Esophagus squamous epithelium (tissue), 5 donors: ENCODE measurements at regions not wholly inside any gene's neighbourhood (a gene's known extent, or its start where the extent isn't known, plus 50 kb on each side); places are given as distances from the start of the nearest gene placed in this dataset.

Experiments used
- DNase-seq: peaks from one replicate; lab custom pipeline; 2025; lab: John Stamatoyannopoulos, UW
- H3K27ac ChIP-seq, 4 donors: fragments of 200-600 bp; sonication (generic); one replicate each; pipeline ENCODE4 v1.5.1; 2016 to 2019; ENCODE audit warnings: mild to moderate bottlenecking in 1 of 4
- H3K27me3 ChIP-seq, 4 donors: fragments of 200-600 bp; sonication (generic); 1 replicate in 3 of 4; 2 replicates in 1 of 4; pipeline versions ENCODE4 v1.5.1 to v1.6.0; 2017 to 2021; ENCODE audit warnings: antibody characterized with exemption in 1 of 4
- H3K36me3 ChIP-seq, 3 donors: fragments of 200-600 bp; sonication (generic); one replicate each; pipeline ENCODE4 v1.5.1; 2016 to 2019
- H3K4me1 ChIP-seq, 3 donors: fragments of 200-600 bp; sonication (generic); one replicate each; pipeline ENCODE4 v1.5.1; 2017 to 2019
- H3K4me3 ChIP-seq, 4 donors: fragments of 200-600 bp; sonication (generic); 1 replicate in 3 of 4; 2 replicates in 1 of 4; pipeline ENCODE4 v1.5.1; 2016 to 2019; ENCODE audit warnings: mild to moderate bottlenecking in 2 of 4, moderate library complexity in 1 of 4
- H3K9me3 ChIP-seq, 3 donors: fragments of 200-600 bp; sonication (generic); one replicate each; pipeline ENCODE4 v1.5.1; 2016 to 2019
- POLR2A ChIP-seq, 4 donors: fragments of 450-650 bp; IDR thresholded peaks; one replicate each; pipeline ENCODE4 v1.6.1; 2017; ENCODE audit warnings: antibody characterized with exemption in 4 of 4, mild to moderate bottlenecking in 4 of 4, moderate library complexity in 3 of 4
- WGBS, 2 donors: methylation state at CpG; one replicate each; pipeline ENCODE4 v1.1.5; 2018; 5-methylcytosine and 5-hydroxymethylcytosine counted together
- intact Hi-C: fragments of 100-400 bp; cut with DNase I; formaldehyde crosslinking; loops from one replicate; pipeline ENCODE4 v1.15.0; 2022
- TF ChIP-seq, protein P1 (sequence below), 6 experiments: fragments of 450-650 bp in 4 of 6; fragments of 200-600 bp in 2 of 6; sonication (generic) in 2 of 6; IDR thresholded peaks; one replicate each; pipeline ENCODE4 v1.5.1; 2016 to 2019; ENCODE audit warnings: antibody characterized with exemption in 6 of 6, mild to moderate bottlenecking in 4 of 6, moderate library complexity in 4 of 6
- donor health status: DM: yes; HTN: yes; CAD: no.

DNA sequence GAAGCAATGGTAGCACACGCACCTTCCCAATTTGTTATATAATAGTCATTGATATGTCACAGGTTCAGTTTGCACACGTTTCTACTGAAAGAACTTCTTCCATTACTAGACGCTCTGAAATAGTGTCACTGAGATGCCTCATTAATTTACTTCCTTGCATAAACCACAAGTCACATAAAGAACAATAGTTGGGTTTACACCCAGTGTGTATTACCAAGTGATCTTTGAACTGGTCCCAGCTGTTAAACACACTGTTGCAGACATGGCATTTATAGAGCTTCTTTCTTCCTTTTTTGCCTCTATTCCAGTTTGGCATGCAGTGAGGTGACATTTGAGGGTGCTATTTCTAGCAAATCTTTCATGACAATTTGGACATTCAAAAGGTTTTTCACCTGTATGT is 245.3 kb downstream of the EPM2A start:
- no peaks in the 10 kb centered on the region for H3K36me3 ChIP-seq

DNA sequence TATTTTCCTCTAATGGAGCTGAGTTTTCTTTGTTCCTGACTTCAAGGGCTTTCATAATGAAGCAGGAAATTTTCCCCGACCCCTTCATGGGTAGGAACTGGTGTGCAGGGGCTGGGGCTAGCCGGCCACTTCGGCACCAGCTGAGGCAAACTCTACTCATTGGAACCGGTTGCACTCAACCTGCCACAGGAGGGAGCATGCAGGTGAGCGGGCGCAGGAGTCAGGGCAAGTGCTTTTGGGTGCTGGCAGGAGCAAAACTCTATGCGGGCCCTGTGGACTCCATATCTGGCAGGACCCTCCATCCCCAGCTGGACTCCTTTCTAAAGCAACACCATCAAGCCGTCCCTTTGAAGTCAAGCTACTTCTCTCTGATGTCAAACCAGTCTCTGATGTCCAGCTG is 244.2 kb downstream of the EPM2A start:
- DNase-seq: no peak
- H3K27me3 ChIP-seq: no peaks in the 10 kb centered on the region
- H3K27ac ChIP-seq: no peak overlapping the region
- WGBS, 2 donors: 32 to 84% methylated on average over 3 to 4 of the region's 8 CpGs
- H3K36me3 ChIP-seq: no peaks in the 10 kb centered on the region
- no peaks in the 10 kb centered on the region for H3K4me1 ChIP-seq
- intact Hi-C loops: no loop called here
- no peaks in the 10 kb centered on the region for H3K9me3 ChIP-seq
- no peak overlapping the region for H3K4me3 ChIP-seq
- TF ChIP-seq, protein P1, sequence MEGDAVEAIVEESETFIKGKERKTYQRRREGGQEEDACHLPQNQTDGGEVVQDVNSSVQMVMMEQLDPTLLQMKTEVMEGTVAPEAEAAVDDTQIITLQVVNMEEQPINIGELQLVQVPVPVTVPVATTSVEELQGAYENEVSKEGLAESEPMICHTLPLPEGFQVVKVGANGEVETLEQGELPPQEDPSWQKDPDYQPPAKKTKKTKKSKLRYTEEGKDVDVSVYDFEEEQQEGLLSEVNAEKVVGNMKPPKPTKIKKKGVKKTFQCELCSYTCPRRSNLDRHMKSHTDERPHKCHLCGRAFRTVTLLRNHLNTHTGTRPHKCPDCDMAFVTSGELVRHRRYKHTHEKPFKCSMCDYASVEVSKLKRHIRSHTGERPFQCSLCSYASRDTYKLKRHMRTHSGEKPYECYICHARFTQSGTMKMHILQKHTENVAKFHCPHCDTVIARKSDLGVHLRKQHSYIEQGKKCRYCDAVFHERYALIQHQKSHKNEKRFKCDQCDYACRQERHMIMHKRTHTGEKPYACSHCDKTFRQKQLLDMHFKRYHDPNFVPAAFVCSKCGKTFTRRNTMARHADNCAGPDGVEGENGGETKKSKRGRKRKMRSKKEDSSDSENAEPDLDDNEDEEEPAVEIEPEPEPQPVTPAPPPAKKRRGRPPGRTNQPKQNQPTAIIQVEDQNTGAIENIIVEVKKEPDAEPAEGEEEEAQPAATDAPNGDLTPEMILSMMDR (IDR thresholded peaks at IDR 0.05): no peak
- TF ChIP-seq POLR2A (IDR thresholded peaks at IDR 0.05): no peak

More for the DNA sequence above, 245.3 kb downstream of the EPM2A start:
- Histone ChIP-seq H3K9me3 (no peaks in the 10 kb centered on the region), H3K27ac (no peak overlapping the region), H3K4me3 (no peak overlapping the region), H3K27me3 (no peaks in the 10 kb centered on the region), H3K4me1 (no peaks in the 10 kb centered on the region)
- TF ChIP-seq, protein P1 (IDR thresholded peaks at IDR 0.05): no peak
- TF ChIP-seq POLR2A (IDR thresholded peaks at IDR 0.05): no peak
- intact Hi-C loops: no loop called here
- DNase-seq: no peak
- 48 to 60% methylated on average over 3 of the region's 3 CpGs for WGBS, 2 donors

DNA sequence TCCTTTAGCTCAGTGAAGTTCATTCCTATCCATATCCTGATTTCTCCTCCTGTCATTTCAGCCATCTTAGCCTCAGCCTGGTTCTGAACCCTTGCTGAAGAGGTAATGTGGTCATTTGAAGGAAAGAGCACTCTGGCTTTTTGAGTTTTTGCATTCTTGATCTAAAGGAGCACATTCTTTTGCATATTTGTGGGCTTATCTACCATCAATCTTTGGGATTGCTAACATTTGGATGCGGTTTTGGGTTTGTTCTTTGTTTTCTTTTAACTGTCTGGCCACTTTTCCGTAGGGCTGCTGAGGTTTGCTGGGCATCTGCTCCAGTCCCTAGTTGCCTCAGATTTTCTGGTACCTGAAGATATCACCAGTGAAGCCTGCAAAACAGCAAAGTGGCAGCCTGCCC is 238.3 kb downstream of the EPM2A start:
- DNase-seq: no peak
- Histone ChIP-seq H3K27ac (no peak overlapping the region), H3K27me3 (no peaks in the 10 kb centered on the region), H3K4me3 (no peak overlapping the region), H3K36me3 (no peaks in the 10 kb centered on the region), H3K4me1 (no peaks in the 10 kb centered on the region), H3K9me3 (peaks cover 0 to 4% (median 0%) of the 10 kb centered on the region in 3 donors)
- intact Hi-C loops: no loop called here
- 43 to 75% methylated on average over 2 of the region's 2 CpGs for WGBS, 2 donors
- TF ChIP-seq, protein P1 (IDR thresholded peaks at IDR 0.05): no peak
- no peak for TF ChIP-seq POLR2A (IDR thresholded peaks at IDR 0.05)

DNA sequence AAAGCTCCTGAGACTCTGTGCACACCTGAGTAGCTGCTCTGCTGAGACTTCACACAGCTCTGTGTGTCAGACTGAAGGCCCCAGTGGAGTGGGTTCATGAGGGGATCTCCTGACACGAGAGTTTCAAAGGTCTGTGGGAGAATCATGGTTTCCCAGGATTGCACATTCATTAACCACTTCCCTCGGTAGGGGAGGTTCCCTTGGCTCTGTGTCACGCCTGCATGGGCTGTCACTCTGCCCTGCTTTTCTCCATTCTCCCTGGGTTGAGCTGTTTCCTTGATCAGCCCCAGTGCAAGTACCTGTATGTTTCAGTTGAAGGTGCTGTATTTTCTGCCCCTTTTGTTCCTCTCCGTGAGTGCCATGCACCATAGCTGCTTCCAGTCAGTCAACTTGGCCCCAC is 236.9 kb downstream of the EPM2A start:
- H3K36me3 ChIP-seq: no peaks in the 10 kb centered on the region
- H3K9me3 ChIP-seq: peaks cover 0 to 4% (median 0%) of the 10 kb centered on the region in 3 donors
- H3K4me3 ChIP-seq: no peak overlapping the region
- H3K27ac ChIP-seq: no peak overlapping the region
- no peaks in the 10 kb centered on the region for H3K4me1 ChIP-seq
- no peaks in the 10 kb centered on the region for H3K27me3 ChIP-seq
- 50 to 63% methylated on average over 4 of the region's 4 CpGs for WGBS, 2 donors
- TF ChIP-seq, protein P1 (IDR thresholded peaks at IDR 0.05): no peak
- TF ChIP-seq POLR2A (IDR thresholded peaks at IDR 0.05): no peak
- DNase-seq: no peak
- intact Hi-C loops: no loop called here

DNA sequence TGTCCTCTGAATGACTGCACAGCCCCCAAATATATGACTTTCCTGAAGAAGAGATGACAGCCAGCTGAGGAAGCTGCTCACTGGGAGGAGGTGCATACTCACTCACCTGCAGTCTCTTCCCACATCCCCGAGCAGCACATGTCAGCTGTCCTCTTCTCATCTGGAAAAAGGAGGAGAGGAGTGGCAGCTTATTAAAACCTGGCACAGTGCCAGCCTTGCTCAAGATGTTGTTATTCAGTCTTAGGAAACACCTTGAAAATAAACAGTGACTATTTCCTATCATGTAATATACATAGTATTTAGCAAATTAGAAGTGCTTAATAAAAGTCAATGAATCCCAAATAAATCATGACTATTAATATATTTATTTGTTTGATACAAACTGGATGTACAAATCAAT is 232.9 kb downstream of the EPM2A start:
- H3K36me3 ChIP-seq: no peaks in the 10 kb centered on the region
- intact Hi-C loops: no loop called here
- peaks cover 0 to 4% (median 0%) of the 10 kb centered on the region in 3 donors for H3K9me3 ChIP-seq
- DNase-seq: no peak
- H3K27ac ChIP-seq: no peak overlapping the region
- no peaks in the 10 kb centered on the region for H3K4me1 ChIP-seq
- no peak for TF ChIP-seq POLR2A (IDR thresholded peaks at IDR 0.05)
- TF ChIP-seq, protein P1 (IDR thresholded peaks at IDR 0.05): no peak
- H3K27me3 ChIP-seq: no peaks in the 10 kb centered on the region
- 13 to 25% methylated on average over 1 of the region's 1 CpG for WGBS, 2 donors
- H3K4me3 ChIP-seq: no peak overlapping the region
